ENCODE measurements at regions not wholly inside any gene's neighbourhood (a gene's known extent, or its start where the extent isn't known, plus 50 kb on each side); places are given as distances from the start of the nearest gene placed in this dataset.

DNA sequence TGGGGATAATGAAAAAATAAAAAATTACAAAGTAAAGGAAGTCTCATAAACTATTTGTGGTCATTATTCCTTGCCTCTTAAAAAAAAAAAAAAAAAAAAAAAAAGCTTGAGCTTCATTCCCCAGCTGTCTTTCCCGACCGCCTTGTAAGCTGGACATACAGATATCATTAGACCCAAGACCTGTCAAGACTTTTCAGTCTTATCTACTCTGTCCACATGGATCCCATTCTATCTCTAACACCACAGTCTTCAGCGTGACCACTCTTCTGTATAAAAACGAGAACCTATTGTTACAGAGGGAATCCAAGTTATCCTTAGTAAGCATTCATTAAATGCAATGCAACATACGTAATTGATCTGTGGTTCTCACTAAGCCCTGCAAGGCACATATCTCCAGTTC is 423.5 kb downstream of the MEI4 start (continued):
- no peak for TF ChIP-seq PPARA (CRISPR knock-in tag; IDR thresholded peaks at IDR 0.05; ENCODE audit: borderline replicate concordance)
- TF ChIP-seq GLIS3 (CRISPR knock-in tag; IDR thresholded peaks at IDR 0.05): no peak

DNA sequence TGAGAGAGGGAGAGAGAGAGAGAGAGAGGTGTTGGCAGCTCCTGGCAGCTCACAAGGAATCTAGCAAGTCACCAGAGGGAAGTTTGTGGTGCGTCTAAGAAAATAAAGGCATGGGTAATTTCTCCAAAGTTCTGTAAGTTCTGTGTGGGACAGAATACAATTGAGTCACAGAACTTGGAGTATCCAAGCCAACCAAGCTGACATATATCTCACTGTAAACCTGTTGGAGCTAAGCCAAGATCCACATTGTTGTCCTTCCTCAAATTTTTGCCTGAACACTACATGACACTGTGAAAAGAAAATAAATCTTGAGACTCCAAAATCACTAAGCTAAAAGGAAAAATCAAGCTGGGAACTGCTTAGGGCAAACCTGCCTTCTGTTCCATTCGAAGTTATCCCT is 436.7 kb downstream of the MEI4 start:
- ATAC-seq: no peak; the same call in 2 of the 3 replicates

GRCh38 chr6:78093906-78094305 is 441.1 kb downstream of the MEI4 start:
- no peak for TF ChIP-seq GLIS3 (CRISPR knock-in tag; IDR thresholded peaks at IDR 0.05)
- TF ChIP-seq ZNF70 (CRISPR knock-in tag; IDR thresholded peaks at IDR 0.05): no peak
- no peak for TF ChIP-seq SNAI2 (CRISPR knock-in tag; IDR thresholded peaks at IDR 0.05)
- TF ChIP-seq TSHZ2 (CRISPR knock-in tag; IDR thresholded peaks at IDR 0.05): no peak
- no peak for ATAC-seq

More for the DNA sequence above, 436.7 kb downstream of the MEI4 start:
- no peak for TF ChIP-seq TCF4 (CRISPR knock-in tag; IDR thresholded peaks at IDR 0.05; ENCODE audit: borderline replicate concordance)
- TF ChIP-seq ARNTL (CRISPR knock-in tag; IDR thresholded peaks at IDR 0.05; ENCODE audit: borderline replicate concordance, low read depth): no peak
- TF ChIP-seq POU6F1 (CRISPR knock-in tag; IDR thresholded peaks at IDR 0.05; ENCODE audit: borderline replicate concordance, low read depth): no peak
- TF ChIP-seq ESRRG (CRISPR knock-in tag; IDR thresholded peaks at IDR 0.05): no peak
- no peak for TF ChIP-seq ZC3H10 (CRISPR knock-in tag; IDR thresholded peaks at IDR 0.05)
- TF ChIP-seq, protein P1, sequence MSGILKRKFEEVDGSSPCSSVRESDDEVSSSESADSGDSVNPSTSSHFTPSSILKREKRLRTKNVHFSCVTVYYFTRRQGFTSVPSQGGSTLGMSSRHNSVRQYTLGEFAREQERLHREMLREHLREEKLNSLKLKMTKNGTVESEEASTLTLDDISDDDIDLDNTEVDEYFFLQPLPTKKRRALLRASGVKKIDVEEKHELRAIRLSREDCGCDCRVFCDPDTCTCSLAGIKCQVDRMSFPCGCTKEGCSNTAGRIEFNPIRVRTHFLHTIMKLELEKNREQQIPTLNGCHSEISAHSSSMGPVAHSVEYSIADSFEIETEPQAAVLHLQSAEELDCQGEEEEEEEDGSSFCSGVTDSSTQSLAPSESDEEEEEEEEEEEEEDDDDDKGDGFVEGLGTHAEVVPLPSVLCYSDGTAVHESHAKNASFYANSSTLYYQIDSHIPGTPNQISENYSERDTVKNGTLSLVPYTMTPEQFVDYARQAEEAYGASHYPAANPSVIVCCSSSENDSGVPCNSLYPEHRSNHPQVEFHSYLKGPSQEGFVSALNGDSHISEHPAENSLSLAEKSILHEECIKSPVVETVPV (CRISPR knock-in tag; IDR thresholded peaks at IDR 0.05): no peak

DNA sequence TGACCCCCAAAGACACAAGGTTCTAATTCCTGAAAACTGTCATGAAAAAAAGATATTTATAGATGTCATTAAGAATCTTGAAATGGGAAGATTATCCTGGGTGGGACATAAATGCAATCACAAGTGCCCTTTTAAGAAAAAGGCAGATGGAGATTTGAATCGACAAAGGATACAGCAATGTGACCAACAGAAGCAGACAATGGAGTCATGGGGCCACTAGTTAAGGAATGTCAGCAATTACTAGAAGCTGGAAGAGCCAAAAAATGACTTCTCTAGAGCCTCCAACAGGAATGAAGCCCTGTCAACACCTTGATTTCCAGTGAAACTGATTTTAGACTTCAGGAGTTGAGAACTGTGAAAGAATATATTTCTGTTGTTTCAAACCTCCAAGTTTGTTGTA is 448.5 kb downstream of the MEI4 start:
- ATAC-seq: no peak
- TF ChIP-seq ZC3H10 (CRISPR knock-in tag; IDR thresholded peaks at IDR 0.05) (no peak), PATZ1 (CRISPR knock-in tag; IDR thresholded peaks at IDR 0.05; ENCODE audit: borderline replicate concordance) (no peak), TSHZ2 (CRISPR knock-in tag; IDR thresholded peaks at IDR 0.05) (no peak), POU6F1 (CRISPR knock-in tag; IDR thresholded peaks at IDR 0.05; ENCODE audit: borderline replicate concordance, low read depth) (no peak), CSDC2 (CRISPR knock-in tag; IDR thresholded peaks at IDR 0.05) (no peak), OSR1 (CRISPR knock-in tag; IDR thresholded peaks at IDR 0.05) (no peak), SNAI2 (CRISPR knock-in tag; IDR thresholded peaks at IDR 0.05) (no peak), ZNF565 (CRISPR knock-in tag; conservative IDR thresholded peaks at IDR 0.05; ENCODE audit: low read depth) (no peak), ZNF70 (CRISPR knock-in tag; IDR thresholded peaks at IDR 0.05) (no peak), GLIS3 (CRISPR knock-in tag; IDR thresholded peaks at IDR 0.05) (no peak), TOX (CRISPR knock-in tag; IDR thresholded peaks at IDR 0.05; ENCODE audit: borderline replicate concordance) (no peak), CREB5 (CRISPR knock-in tag; IDR thresholded peaks at IDR 0.05; ENCODE audit: low read depth) (no peak), PPARA (CRISPR knock-in tag; IDR thresholded peaks at IDR 0.05; ENCODE audit: borderline replicate concordance) (no peak), ZFP3 (CRISPR knock-in tag; IDR thresholded peaks at IDR 0.05) (no peak), ISL1 (CRISPR knock-in tag; IDR thresholded peaks at IDR 0.05) (no peak), ESRRG (CRISPR knock-in tag; IDR thresholded peaks at IDR 0.05) (no peak), ZNF8 (CRISPR knock-in tag; IDR thresholded peaks at IDR 0.05) (no peak), ARNTL (CRISPR knock-in tag; IDR thresholded peaks at IDR 0.05; ENCODE audit: borderline replicate concordance, low read depth) (no peak)
- TF ChIP-seq, protein P1 (CRISPR knock-in tag; IDR thresholded peaks at IDR 0.05): no peak

Data from SK-N-SH treated with all-trans-retinoic acid at 6 μM for 48 hours (cell line).